H1 (cell line): ENCODE measurements at regions not wholly inside any gene's neighbourhood (a gene's known extent, or its start where the extent isn't known, plus 50 kb on each side); places are given as distances from the start of the nearest gene placed in this dataset.

Experiments used
- CTCF ChIA-PET: fragments of 300-600 bp; sonication (Branson Sonifier 250); formaldehyde crosslinking; loops from one replicate; lab custom pipeline; 2021; ENCODE audit not compliant: partially characterized antibody; lab: Charles Lee
- POLR2A ChIA-PET: fragments of 300-600 bp; sonication (Branson Sonifier 250); formaldehyde crosslinking; loops from one replicate; lab custom pipeline; 2021; ENCODE audit warnings: inconsistent platforms; ENCODE audit not compliant: partially characterized antibody; lab: Charles Lee
- DNase-seq, 2 experiments: peaks; one replicate each; pipeline versions ENCODE4 v3.0.0 to v3.0.0-alpha.2; 2010 to 2022; ENCODE audit warnings: low spot score in 2 of 2, low read depth in 1 of 2, mixed read lengths in 1 of 2
- FAIRE-seq: peaks from 2 replicates; lab custom pipeline; 2011; peaks lifted over from hg19 to GRCh38; lab: Jason Lieb, UNC
- H2AFZ ChIP-seq: 2 replicates; pipeline ENCODE4 v1.8.1; 2012; ENCODE audit warnings: low read length, inconsistent platforms
- H2AK5ac ChIP-seq: 2 replicates; pipeline ENCODE4 v1.6.1; 2013; ENCODE audit warnings: low read depth, low read length
- H2BK120ac ChIP-seq: replicated peaks from 2 replicates; pipeline ENCODE3; 2013; ENCODE audit warnings: low read depth, low read length, inconsistent platforms
- H2BK12ac ChIP-seq: 2 replicates; pipeline ENCODE4 v1.6.1; 2013; ENCODE audit warnings: low read depth, low read length
- H2BK15ac ChIP-seq: 2 replicates; pipeline ENCODE4 v1.6.1; 2013; ENCODE audit warnings: low read length
- H2BK20ac ChIP-seq: 2 replicates; pipeline ENCODE4 v1.6.1; 2013; ENCODE audit warnings: low read length
- H2BK5ac ChIP-seq: 2 replicates; pipeline ENCODE4 v1.6.1; 2013; ENCODE audit warnings: low read depth, low read length
- H3K14ac ChIP-seq: 2 replicates; pipeline ENCODE4 v1.6.1; 2013; ENCODE audit warnings: inconsistent platforms; ENCODE audit not compliant: insufficient read length
- H3K18ac ChIP-seq: 2 replicates; pipeline ENCODE4 v1.6.1; 2013; ENCODE audit warnings: low read length; ENCODE audit errors: extremely low read depth
- H3K23ac ChIP-seq: 2 replicates; pipeline ENCODE4 v1.6.1; 2013; ENCODE audit warnings: inconsistent platforms; ENCODE audit not compliant: insufficient read length
- H3K23me2 ChIP-seq: 2 replicates; pipeline ENCODE4 v1.6.1; 2013; ENCODE audit warnings: low read depth, low read length
- H3K27ac ChIP-seq: 2 replicates; pipeline ENCODE4 v1.6.1; 2011; ENCODE audit warnings: low read depth, low read length, inconsistent platforms
- H3K27me3 ChIP-seq, 4 experiments: replicated peaks in 1 of 4; 1 replicate in 1 of 4; 2 replicates in 3 of 4; pipeline versions ENCODE4 v1.6.1 to v1.8.1; 2011 to 2013; ENCODE audit warnings: low read length in 3 of 4, mild to moderate bottlenecking in 3 of 4, inconsistent platforms in 2 of 4, mixed read lengths in 2 of 4, moderate library complexity in 1 of 4; ENCODE audit not compliant: control insufficient read depth in 3 of 4, insufficient read depth in 3 of 4; ENCODE audit errors: extremely low read depth in 1 of 4
- H3K36me3 ChIP-seq, 4 experiments: 2 replicates each; pipeline versions ENCODE4 v1.6.1 to v1.8.1; 2011 to 2013; ENCODE audit warnings: mild to moderate bottlenecking in 4 of 4, low read length in 3 of 4, moderate library complexity in 2 of 4, control low read depth in 1 of 4, inconsistent platforms in 1 of 4; ENCODE audit not compliant: insufficient read depth in 4 of 4, control insufficient read depth in 2 of 4
- H3K4ac ChIP-seq: replicated peaks from 2 replicates; pipeline ENCODE3; 2013; ENCODE audit warnings: low read length, low read depth, mixed read lengths, inconsistent platforms; ENCODE audit not compliant: insufficient read length
- H3K4me1 ChIP-seq, 4 experiments: replicated peaks in 1 of 4; 1 replicate in 1 of 4; 2 replicates in 3 of 4; pipeline versions ENCODE4 v1.6.1 to v1.8.1; 2011 to 2013; ENCODE audit warnings: low read length in 3 of 4, inconsistent platforms in 2 of 4, mixed read lengths in 1 of 4; ENCODE audit not compliant: insufficient read depth in 4 of 4, control insufficient read depth in 3 of 4
- H3K4me2 ChIP-seq, 2 experiments: 2 replicates each; pipeline versions ENCODE4 v1.6.1 to v1.8.1; 2011 to 2013; ENCODE audit warnings: low read depth in 2 of 2, low read length in 2 of 2, control low read depth in 1 of 2, inconsistent platforms in 1 of 2, mild to moderate bottlenecking in 1 of 2; ENCODE audit not compliant: insufficient read depth in 1 of 2
- H3K4me3 ChIP-seq, 4 experiments: fragments of 200-600, 300-600 bp in 1 of 4; sonication (generic), shearing (Covaris generic), sonication (Bioruptor Twin) in 1 of 4; 2 replicates each; pipeline versions ENCODE4 v1.5.1 to v1.8.1; 2011 to 2016; ENCODE audit warnings: low read length in 4 of 4, low read depth in 3 of 4, control low read depth in 2 of 4, inconsistent platforms in 2 of 4, mild to moderate bottlenecking in 2 of 4, mixed read lengths in 1 of 4, moderate library complexity in 1 of 4; ENCODE audit not compliant: insufficient read depth in 2 of 4; ENCODE audit errors: extremely low read depth in 1 of 4
- H3K56ac ChIP-seq: replicated peaks from 2 replicates; pipeline ENCODE3; 2013; ENCODE audit warnings: low read depth, mild to moderate bottlenecking, mixed read lengths, low read length, inconsistent platforms; ENCODE audit not compliant: insufficient read length
- H3K79me1 ChIP-seq: 2 replicates; pipeline ENCODE4 v1.6.1; 2013; ENCODE audit warnings: low read depth, low read length, control low read depth
- H3K79me2 ChIP-seq, 2 experiments: 2 replicates each; pipeline versions ENCODE4 v1.6.1 to v1.8.1; 2012 to 2013; ENCODE audit warnings: low read length in 2 of 2, mild to moderate bottlenecking in 2 of 2, inconsistent platforms in 1 of 2; ENCODE audit not compliant: insufficient read depth in 2 of 2, control insufficient read depth in 1 of 2
- H3K9ac ChIP-seq, 4 experiments: replicated peaks in 1 of 4; 1 replicate in 1 of 4; 2 replicates in 3 of 4; pipeline versions ENCODE4 v1.6.1 to v1.8.1; 2011 to 2013; ENCODE audit warnings: low read depth in 3 of 4, low read length in 3 of 4, control low read depth in 2 of 4, mild to moderate bottlenecking in 2 of 4, moderate library complexity in 2 of 4, inconsistent platforms in 1 of 4; ENCODE audit errors: extremely low read depth in 1 of 4
- H3K9me3 ChIP-seq, 2 experiments: 2 replicates each; pipeline versions ENCODE4 v1.6.1 to v1.8.1; 2012 to 2013; ENCODE audit warnings: mild to moderate bottlenecking in 2 of 2, moderate library complexity in 2 of 2, control low read depth in 1 of 2, inconsistent platforms in 1 of 2, low read depth in 1 of 2, low read length in 1 of 2, mixed read lengths in 1 of 2; ENCODE audit not compliant: insufficient read depth in 2 of 2
- H4K20me1 ChIP-seq, 2 experiments: replicated peaks in 1 of 2; 2 replicates each; pipeline versions ENCODE3 to v1.8.1; 2011 to 2013; ENCODE audit warnings: inconsistent platforms in 2 of 2, low read length in 2 of 2, mild to moderate bottlenecking in 1 of 2; ENCODE audit not compliant: insufficient read depth in 2 of 2, control insufficient read depth in 1 of 2
- H4K5ac ChIP-seq: 2 replicates; pipeline ENCODE4 v1.6.1; 2013; ENCODE audit warnings: low read length, low read depth, mixed read lengths, inconsistent platforms; ENCODE audit not compliant: insufficient read length
- H4K8ac ChIP-seq: 2 replicates; pipeline ENCODE4 v1.8.0; 2013; ENCODE audit warnings: mild to moderate bottlenecking, moderate library complexity, low read length, inconsistent platforms; ENCODE audit not compliant: insufficient read depth; ENCODE audit errors: extremely low read depth
- H4K91ac ChIP-seq: replicated peaks from 2 replicates; pipeline ENCODE3; 2013; ENCODE audit warnings: low read length, mixed read lengths, inconsistent platforms; ENCODE audit not compliant: insufficient read length
- CBX8 ChIP-seq: fragments of 300-800, 300-1000 bp; sonication (generic); IDR thresholded peaks from 2 replicates; pipeline ENCODE4 v1.7.1; 2016; ENCODE audit warnings: low read depth, low read length, borderline replicate concordance
- KDM1A ChIP-seq: fragments of 200-600, 300-600 bp; sonication (generic); IDR thresholded peaks from 2 replicates; pipeline ENCODE4 v1.7.1; 2016; ENCODE audit warnings: mild to moderate bottlenecking, low read length, borderline replicate concordance
- TAF1 ChIP-seq: IDR thresholded peaks from 2 replicates; pipeline ENCODE4 v1.6.1; 2011; ENCODE audit warnings: mild to moderate bottlenecking, low read depth, low read length
- WGBS, 2 experiments: shearing (Covaris generic) in 1 of 2; methylation state at CpG; one replicate each; pipeline versions ENCODE4 v1.1.6 to v1.1.7; 2013 to 2015; ENCODE audit warnings: low lambda C conversion rate in 2 of 2, mixed read lengths in 2 of 2, inconsistent platforms in 1 of 2, low coverage in 1 of 2, missing lambda C conversion rate in 1 of 2; ENCODE audit not compliant: insufficient replicate concordance in 2 of 2, insufficient coverage in 1 of 2, insufficient read length in 1 of 2; ENCODE audit errors: extremely low coverage in 1 of 2, missing lambda C conversion rate in 1 of 2; 5-methylcytosine and 5-hydroxymethylcytosine counted together

GRCh38 chr2:77666251-77666980, 144.2 kb upstream of the LRRTM4 start:
- Histone ChIP-seq H2AK5ac (no peak overlapping the region), H3K23me2 (no peaks in the 10 kb centered on the region), H3K9me3 (no peaks in the 10 kb centered on the region), H3K4me1 (no peaks in the 10 kb centered on the region), H3K27ac (no peak overlapping the region), H4K20me1 (no peaks in the 10 kb centered on the region), H3K18ac (no peak overlapping the region), H3K79me1 (no peaks in the 10 kb centered on the region), H3K4me2 (no peak overlapping the region), H3K56ac (no peak overlapping the region), H2BK12ac (no peak overlapping the region), H3K36me3 (no peaks in the 10 kb centered on the region), H3K4me3 (no peak overlapping the region), H2AFZ (no peak overlapping the region), H4K8ac (no peak overlapping the region), H3K14ac (no peak overlapping the region), H4K91ac (no peak overlapping the region), H2BK15ac (no peak overlapping the region), H2BK5ac (no peak overlapping the region), H2BK120ac (no peak overlapping the region), H3K9ac (no peak overlapping the region), H2BK20ac (no peak overlapping the region), H4K5ac (no peak overlapping the region), H3K79me2 (no peaks in the 10 kb centered on the region), H3K27me3 (no peaks in the 10 kb centered on the region), H3K23ac (no peak overlapping the region), H3K4ac (no peak overlapping the region)
- 87% methylated on average over 7 of the region's 7 CpGs; no CpG with 5 or more reads in 1 of the 2 experiments for WGBS, 2 experiments
- ChIA-PET CTCF (interaction anchor here (0.6 kb wide), 1 partner anchor 1629 kb away, joined by 3 read pairs; no protein-coding TSS in a partner anchor), POLR2A (no interaction called here)
- no peak for DNase-seq
- FAIRE-seq: no peak
- TF ChIP-seq KDM1A: no peak
- no peak for TF ChIP-seq TAF1
- TF ChIP-seq CBX8: no peak
